Activated naive CD4-positive, alpha-beta T cell treated with anti-CD3 and anti-CD28 coated beads, Interleukin-2, amount 10 ng/mL, durations not matched to agents 7 days and 5 days (primary cell): ENCODE measurements at regions not wholly inside any gene's neighbourhood (a gene's known extent, or its start where the extent isn't known, plus 50 kb on each side); places are given as distances from the start of the nearest gene placed in this dataset.

Experiments used
- CTCF ChIA-PET: fragments of 350-600 bp; sonication (Branson Sonifier 250); formaldehyde crosslinking; loops from one replicate; lab custom pipeline; 2021; ENCODE audit warnings: antibody characterized with exemption; lab: Charles Lee
- DNase-seq: peaks from one replicate; pipeline ENCODE4 v3.0.0-alpha.2; 2020
- H3K27ac Mint-ChIP-seq: one replicate; pipeline ENCODE4 v1.8.0; 2021; ENCODE audit warnings: mild to moderate bottlenecking, moderate library complexity, mixed read lengths
- H3K27me3 Mint-ChIP-seq: one replicate; pipeline ENCODE4 v1.8.0; 2021; ENCODE audit warnings: mild to moderate bottlenecking, mixed read lengths
- H3K36me3 Mint-ChIP-seq: one replicate; pipeline ENCODE4 v1.8.0; 2021; ENCODE audit warnings: mixed read lengths
- H3K4me1 Mint-ChIP-seq: one replicate; pipeline ENCODE4 v1.8.0; 2021; ENCODE audit warnings: mixed read lengths
- H3K4me3 Mint-ChIP-seq: one replicate; pipeline ENCODE4 v1.8.0; 2021; ENCODE audit warnings: mild to moderate bottlenecking, moderate library complexity, mixed read lengths
- H3K9me3 Mint-ChIP-seq: one replicate; pipeline ENCODE4 v1.8.0; 2021; ENCODE audit warnings: mixed read lengths

DNA sequence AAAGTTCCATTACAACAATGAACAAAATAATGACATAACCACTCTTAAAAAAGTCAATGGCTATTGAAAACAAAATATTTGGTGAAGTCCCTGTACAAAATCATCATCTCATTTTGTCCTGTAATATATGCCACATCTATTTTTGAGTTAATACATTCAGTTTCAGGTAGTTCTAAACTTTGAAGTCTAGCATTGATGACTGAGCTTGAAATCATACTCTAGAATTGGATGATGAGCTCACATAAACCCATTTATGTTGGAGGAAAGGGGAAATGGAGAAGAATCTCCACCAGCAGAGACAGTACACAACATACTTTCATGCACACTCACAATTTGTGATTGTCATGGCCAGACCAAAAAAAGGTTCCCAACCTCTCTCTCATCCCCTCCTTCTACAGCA is 371.1 kb upstream of the NR3C2 start:
- H3K27me3 Mint-ChIP-seq: no peaks in the 10 kb centered on the region
- CTCF ChIA-PET: no interaction called here
- no peak for DNase-seq
- no peaks in the 10 kb centered on the region for H3K4me1 Mint-ChIP-seq
- peaks cover 3% of the 10 kb centered on the region for H3K9me3 Mint-ChIP-seq
- H3K4me3 Mint-ChIP-seq: no peak overlapping the region
- no peak overlapping the region for H3K27ac Mint-ChIP-seq
- H3K36me3 Mint-ChIP-seq: no peaks in the 10 kb centered on the region

DNA sequence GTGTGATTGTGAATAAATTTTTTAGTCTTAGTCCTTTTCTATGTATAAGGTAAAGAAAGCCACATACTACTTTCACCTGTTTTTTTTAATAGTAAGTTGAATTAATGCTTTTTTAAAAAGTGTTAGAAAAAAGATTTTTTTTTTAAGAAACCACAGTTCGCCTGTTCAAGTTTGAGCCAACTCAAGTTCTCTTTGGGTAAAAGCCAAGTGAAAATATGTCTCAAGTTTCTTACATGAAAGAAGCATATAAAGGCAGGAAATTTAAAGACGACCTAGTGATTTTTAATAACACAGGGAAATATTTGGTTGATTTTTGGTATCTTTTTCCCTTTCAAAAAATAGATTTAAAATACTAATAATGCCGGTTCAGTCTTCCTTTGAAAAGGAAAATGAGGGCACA is 369.9 kb upstream of the NR3C2 start:
- H3K27ac Mint-ChIP-seq: no peak overlapping the region
- H3K4me1 Mint-ChIP-seq: no peaks in the 10 kb centered on the region
- H3K36me3 Mint-ChIP-seq: no peaks in the 10 kb centered on the region
- H3K9me3 Mint-ChIP-seq: peaks cover 3% of the 10 kb centered on the region
- H3K27me3 Mint-ChIP-seq: no peaks in the 10 kb centered on the region
- no peak overlapping the region for H3K4me3 Mint-ChIP-seq
- CTCF ChIA-PET: no interaction called here
- DNase-seq: no peak

DNA sequence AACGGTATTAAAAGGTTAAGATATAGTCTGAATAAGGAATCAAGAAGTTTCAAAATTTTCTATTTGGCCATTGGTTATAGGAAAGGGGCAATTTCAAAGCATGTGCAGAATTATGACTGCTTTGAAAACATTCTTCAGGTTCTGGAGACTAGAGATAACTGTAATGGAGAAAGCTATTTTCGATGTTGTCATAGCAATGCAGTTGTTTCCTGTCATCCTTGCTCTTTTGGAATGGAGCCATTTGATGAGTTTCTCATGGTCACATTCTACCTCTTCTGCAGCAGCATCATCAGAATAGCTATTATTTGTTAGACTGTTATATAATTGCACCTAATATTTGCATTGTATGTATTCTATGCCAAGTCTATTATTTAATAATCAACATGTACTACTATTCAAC is 368.2 kb upstream of the NR3C2 start:
- Mint-ChIP-seq H3K4me1 (no peaks in the 10 kb centered on the region), H3K9me3 (peaks cover 2% of the 10 kb centered on the region), H3K27ac (no peak overlapping the region), H3K27me3 (no peaks in the 10 kb centered on the region), H3K4me3 (no peak overlapping the region), H3K36me3 (no peaks in the 10 kb centered on the region)
- CTCF ChIA-PET: no interaction called here
- DNase-seq: no peak

DNA sequence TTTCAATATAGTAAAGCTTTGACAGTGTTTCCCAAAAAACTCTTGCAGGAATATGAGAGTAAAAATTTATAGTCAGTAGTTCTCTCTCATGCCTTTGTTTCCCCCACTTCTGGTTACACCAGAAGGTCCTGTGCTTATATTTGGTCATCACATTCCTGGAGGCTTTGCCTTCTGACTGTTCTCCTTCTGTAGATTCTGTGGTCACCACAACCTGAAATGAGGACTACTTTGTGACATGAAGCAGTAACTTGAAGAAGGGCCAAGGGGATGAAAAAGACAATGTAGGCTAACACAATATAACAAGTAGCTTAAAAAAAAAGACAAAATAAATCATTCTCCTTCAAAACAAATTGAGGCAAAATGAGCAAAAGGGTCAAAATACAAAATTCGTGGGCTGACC is 366.2 kb upstream of the NR3C2 start:
- no peak for DNase-seq
- peaks cover 2% of the 10 kb centered on the region for H3K9me3 Mint-ChIP-seq
- no peak overlapping the region for H3K4me3 Mint-ChIP-seq
- no peaks in the 10 kb centered on the region for H3K4me1 Mint-ChIP-seq
- H3K27me3 Mint-ChIP-seq: no peaks in the 10 kb centered on the region
- no peak overlapping the region for H3K27ac Mint-ChIP-seq
- CTCF ChIA-PET: no interaction called here
- no peaks in the 10 kb centered on the region for H3K36me3 Mint-ChIP-seq

DNA sequence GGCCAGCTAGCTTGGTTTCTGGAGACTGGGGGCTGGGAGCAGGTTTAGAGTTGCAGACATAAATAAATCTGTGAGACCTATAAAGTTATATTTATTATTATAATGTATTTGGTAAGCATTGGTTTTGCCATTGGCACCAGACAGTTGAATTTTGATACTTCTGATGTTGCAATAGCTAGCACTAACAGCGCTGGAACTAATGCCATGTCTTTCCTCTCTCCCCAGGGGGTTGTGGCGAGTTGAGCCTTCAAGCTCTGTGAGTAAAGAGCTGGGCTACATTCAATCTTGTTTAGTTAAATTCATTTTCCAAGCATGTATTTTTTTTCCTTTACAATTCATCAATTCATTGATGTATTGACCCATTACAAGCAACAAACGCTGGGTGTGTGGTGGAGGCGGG is 358.7 kb upstream of the NR3C2 start:
- no peak for DNase-seq
- Mint-ChIP-seq H3K9me3 (no peaks in the 10 kb centered on the region), H3K27ac (no peak overlapping the region), H3K4me3 (no peak overlapping the region), H3K27me3 (no peaks in the 10 kb centered on the region), H3K36me3 (no peaks in the 10 kb centered on the region), H3K4me1 (no peaks in the 10 kb centered on the region)
- CTCF ChIA-PET: no interaction called here

DNA sequence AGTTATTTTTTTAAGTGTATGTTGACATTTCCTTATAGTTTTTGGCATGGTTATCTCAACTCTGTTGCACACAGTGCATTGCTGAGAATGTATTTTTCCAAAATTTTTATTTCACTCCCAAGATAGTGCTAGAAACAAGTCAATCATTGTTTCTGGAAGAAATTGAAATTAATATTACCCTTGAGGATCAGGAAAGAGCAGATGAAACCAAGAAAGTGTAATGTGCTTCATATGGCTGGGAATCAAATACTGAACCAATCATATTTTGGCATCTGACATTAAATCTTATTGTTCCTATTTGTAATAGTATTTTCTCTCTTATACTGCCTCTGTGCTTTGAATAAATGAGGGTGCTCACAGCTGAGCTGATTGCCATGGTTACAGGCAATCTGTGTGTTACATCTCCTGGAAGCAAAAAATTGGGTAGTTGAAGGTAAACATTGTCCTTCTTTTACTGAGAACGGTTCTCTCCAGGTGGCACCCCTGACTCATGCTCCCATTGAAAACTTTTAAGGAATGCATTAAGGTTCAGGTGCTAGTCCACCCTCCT is 358.2 kb upstream of the NR3C2 start:
- CTCF ChIA-PET: no interaction called here
- no peak for DNase-seq
- Mint-ChIP-seq H3K4me3 (no peak overlapping the region), H3K9me3 (no peaks in the 10 kb centered on the region), H3K36me3 (no peaks in the 10 kb centered on the region), H3K4me1 (no peaks in the 10 kb centered on the region), H3K27ac (no peak overlapping the region), H3K27me3 (no peaks in the 10 kb centered on the region)

DNA sequence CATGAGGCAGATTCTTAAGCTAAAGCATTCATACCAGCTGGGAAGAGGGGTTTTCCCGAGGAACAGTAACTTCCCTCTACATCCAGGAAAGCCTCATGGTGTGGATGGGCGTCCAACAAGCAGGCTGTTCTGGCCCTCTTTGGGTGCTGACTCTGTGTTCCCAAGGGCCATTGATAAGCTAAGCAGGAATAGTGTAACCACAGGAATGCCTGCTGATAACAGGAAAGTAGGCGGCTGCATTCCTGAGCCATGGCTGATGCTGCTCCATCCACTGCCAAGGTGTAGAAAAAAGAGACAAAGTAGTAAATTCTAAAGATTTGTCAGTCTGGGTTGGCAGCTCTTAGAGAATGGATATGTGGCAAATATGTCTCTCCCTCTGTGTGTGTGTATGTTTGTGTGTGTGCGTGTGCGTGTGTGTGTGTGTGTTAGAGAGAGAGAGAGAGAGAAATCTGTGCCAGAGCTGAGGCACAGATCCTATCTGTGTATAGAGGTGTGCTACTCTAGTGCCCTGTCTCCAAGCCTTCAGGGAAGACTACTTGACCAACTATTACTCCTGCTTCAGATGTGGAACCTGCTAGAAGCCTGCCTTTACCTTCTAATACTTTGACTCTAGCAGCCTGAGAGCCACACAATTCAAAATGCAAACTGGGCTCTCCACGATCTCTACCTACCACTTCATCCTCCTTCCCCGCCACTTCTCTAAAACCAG is 353.1 kb upstream of the NR3C2 start:
- no peaks in the 10 kb centered on the region for H3K36me3 Mint-ChIP-seq
- H3K9me3 Mint-ChIP-seq: no peaks in the 10 kb centered on the region
- no peaks in the 10 kb centered on the region for H3K27me3 Mint-ChIP-seq
- CTCF ChIA-PET: no interaction called here
- H3K27ac Mint-ChIP-seq: peak overlapping the region; percentile 24
- DNase-seq: no peak
- H3K4me1 Mint-ChIP-seq: no peaks in the 10 kb centered on the region
- no peak overlapping the region for H3K4me3 Mint-ChIP-seq

DNA sequence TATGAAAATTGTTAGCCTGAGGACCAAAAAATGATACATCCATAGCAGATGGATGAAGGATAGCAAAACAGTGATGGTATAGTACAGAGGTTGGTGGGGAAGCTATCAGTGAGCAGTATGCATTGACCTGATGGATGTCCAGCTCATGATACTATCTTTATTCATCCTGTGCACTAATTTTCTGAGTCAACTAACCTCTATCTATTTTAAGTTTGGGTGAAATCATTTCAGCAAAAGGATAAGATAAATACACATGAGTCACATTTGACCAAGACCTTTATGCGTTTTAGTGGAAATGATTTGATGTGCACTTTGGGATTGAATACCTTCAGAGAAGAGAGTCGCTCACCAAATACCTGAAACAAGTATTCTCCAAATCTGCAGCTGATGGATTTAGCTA is 351.0 kb upstream of the NR3C2 start:
- Mint-ChIP-seq H3K9me3 (no peaks in the 10 kb centered on the region), H3K27me3 (no peaks in the 10 kb centered on the region), H3K36me3 (no peaks in the 10 kb centered on the region), H3K4me3 (no peak overlapping the region), H3K27ac (no peak overlapping the region), H3K4me1 (no peaks in the 10 kb centered on the region)
- DNase-seq: no peak
- CTCF ChIA-PET: interaction anchor here (1.3 kb wide), 1 partner anchor 205 kb away, joined by 3 read pairs; no protein-coding TSS in a partner anchor

DNA sequence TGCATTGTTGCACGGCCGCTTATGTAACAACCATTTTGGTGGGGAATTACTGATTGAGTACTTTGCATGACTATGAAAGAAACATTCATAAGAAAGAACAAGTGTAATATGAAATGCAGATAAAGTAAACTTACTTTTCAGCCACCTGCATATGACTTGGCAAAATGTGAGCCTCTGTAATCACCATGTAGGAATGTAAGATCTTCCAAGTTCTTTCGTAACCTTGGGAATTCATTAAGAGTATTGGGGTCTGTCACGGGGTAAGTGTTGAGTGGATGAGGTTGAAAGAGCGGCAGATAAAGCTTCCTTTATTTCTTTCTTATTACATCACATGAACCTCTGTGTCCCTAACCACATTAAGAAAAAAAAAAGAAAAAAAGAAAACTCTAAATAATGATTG is 348.5 kb upstream of the NR3C2 start:
- no peak overlapping the region for H3K27ac Mint-ChIP-seq
- no peak overlapping the region for H3K4me3 Mint-ChIP-seq
- H3K9me3 Mint-ChIP-seq: no peaks in the 10 kb centered on the region
- H3K27me3 Mint-ChIP-seq: no peaks in the 10 kb centered on the region
- H3K4me1 Mint-ChIP-seq: no peaks in the 10 kb centered on the region
- H3K36me3 Mint-ChIP-seq: no peaks in the 10 kb centered on the region
- DNase-seq: no peak
- CTCF ChIA-PET: no interaction called here

DNA sequence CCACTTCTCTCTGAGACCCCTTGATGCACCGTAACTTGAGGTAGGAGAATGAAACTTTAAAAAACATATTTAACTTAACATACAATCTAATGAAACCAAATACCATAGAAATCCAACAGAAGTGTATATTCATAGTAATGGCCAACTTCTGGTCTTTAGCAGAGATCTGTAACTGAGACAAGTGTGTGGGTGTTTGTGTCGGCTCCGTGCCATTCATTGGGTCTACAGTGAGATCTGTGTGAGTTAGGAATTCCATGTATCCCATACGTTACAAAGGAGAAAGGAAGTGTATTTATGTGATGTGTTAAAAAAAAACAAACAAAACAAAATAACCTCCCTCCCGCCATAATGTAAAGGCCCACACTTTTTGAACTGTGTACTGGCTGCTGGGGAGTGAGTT is 348.0 kb upstream of the NR3C2 start:
- H3K9me3 Mint-ChIP-seq: no peaks in the 10 kb centered on the region
- no peak for DNase-seq
- CTCF ChIA-PET: no interaction called here
- no peak overlapping the region for H3K27ac Mint-ChIP-seq
- H3K4me3 Mint-ChIP-seq: no peak overlapping the region
- H3K27me3 Mint-ChIP-seq: no peaks in the 10 kb centered on the region
- H3K36me3 Mint-ChIP-seq: no peaks in the 10 kb centered on the region
- no peaks in the 10 kb centered on the region for H3K4me1 Mint-ChIP-seq

DNA sequence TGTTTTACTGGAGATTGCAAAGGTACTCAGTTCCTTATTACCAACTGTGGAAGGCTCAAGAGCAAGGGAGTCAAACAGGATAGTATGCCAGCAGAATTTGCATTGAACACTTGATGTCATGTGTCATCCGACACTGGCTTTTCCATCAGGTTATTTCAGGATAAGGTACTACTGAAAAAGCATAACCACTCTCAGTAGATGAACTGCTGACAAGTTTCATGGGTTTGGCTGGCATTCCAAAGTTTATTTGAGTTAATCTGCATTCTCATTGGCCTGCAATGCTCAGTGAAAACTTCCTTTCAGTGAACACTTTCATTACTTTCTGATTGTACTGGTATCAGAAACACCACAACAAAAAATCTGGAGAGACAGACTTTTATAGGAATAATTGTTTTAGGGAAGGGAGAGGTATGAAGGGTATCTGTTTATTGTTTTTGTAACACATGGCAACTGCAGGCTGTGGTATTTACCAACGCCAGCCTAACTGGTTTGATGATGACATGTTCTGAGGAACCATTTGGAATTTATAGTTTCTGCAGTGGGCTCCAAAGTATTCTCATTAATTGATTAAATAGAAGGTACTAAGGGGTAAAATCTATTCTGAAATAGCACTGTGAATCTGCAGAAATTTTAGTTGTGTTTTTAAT is 345.7 kb upstream of the NR3C2 start:
- DNase-seq: no peak

DNA sequence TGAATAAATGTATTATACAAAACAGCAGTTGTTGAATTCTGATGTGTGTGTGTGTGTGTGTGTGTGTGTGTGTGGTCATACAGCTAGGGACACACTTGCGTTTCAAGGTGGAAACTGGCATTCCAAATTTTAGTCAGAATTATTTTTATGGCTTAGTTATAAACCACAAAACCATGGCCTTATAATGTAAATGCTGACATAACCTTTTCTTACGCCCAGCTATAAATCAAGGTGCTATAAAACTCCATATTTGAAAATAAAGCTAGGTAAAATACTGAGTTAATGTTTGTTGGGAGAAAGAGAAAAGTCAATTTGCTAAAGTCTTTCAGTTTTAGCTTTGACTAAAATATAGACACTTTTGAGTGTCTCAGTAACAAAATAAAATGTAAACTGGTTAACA is 345.1 kb upstream of the NR3C2 start:
- no peak for DNase-seq
- no peak overlapping the region for H3K27ac Mint-ChIP-seq
- H3K4me3 Mint-ChIP-seq: no peak overlapping the region
- H3K27me3 Mint-ChIP-seq: no peaks in the 10 kb centered on the region
- CTCF ChIA-PET: interaction anchor here (0.6 kb wide), 1 partner anchor 27 kb away, joined by 3 read pairs; no protein-coding TSS in a partner anchor
- H3K9me3 Mint-ChIP-seq: no peaks in the 10 kb centered on the region
- H3K36me3 Mint-ChIP-seq: no peaks in the 10 kb centered on the region
- H3K4me1 Mint-ChIP-seq: no peaks in the 10 kb centered on the region

More for the DNA sequence above, 345.7 kb upstream of the NR3C2 start:
- Mint-ChIP-seq H3K9me3 (no peaks in the 10 kb centered on the region), H3K4me1 (no peaks in the 10 kb centered on the region), H3K27me3 (no peaks in the 10 kb centered on the region), H3K4me3 (no peak overlapping the region), H3K36me3 (no peaks in the 10 kb centered on the region), H3K27ac (no peak overlapping the region)
- CTCF ChIA-PET: no interaction called here

DNA sequence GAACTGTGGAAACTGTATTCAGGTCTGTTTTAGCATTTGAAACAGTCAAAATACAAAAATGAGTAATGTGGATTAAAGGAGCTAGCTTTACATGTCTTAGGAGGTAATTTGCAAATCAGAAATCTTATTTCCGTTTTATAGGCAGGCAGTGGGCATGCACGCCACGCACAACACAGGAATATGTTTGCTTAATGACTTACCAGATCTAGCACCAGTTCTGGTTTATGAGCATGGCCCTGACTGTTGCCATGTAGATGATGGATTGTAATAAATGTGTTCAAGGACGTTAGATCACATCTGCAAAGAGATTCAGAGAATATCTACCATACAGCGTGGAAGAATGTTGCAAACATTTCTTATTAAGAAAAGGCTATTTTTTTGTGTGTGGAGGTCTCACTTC is 344.5 kb upstream of the NR3C2 start:
- Mint-ChIP-seq H3K27ac (no peak overlapping the region), H3K4me3 (no peak overlapping the region), H3K36me3 (no peaks in the 10 kb centered on the region), H3K27me3 (no peaks in the 10 kb centered on the region), H3K4me1 (no peaks in the 10 kb centered on the region), H3K9me3 (no peaks in the 10 kb centered on the region)
- CTCF ChIA-PET: interaction anchor here (0.6 kb wide), 1 partner anchor 26 kb away, joined by 3 read pairs; no protein-coding TSS in a partner anchor
- no peak for DNase-seq

DNA sequence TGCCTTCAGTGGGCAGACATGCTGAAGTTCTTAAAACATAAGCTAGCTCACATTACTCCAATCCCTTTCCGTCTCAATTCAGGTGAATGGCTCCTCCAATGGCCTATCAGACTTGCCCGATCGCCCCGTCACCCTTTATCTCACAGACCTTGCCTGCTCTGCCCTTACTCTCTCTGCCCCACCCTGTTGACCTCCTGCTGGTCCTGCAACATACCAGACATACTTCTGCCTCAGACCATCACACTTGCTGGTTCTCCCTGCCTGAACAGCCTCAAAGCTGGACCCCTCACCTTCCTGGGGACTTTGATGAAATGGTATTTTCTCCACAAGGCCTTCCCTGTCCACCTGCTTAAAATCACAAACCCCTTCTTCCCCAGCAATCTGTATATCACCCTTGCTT is 340.1 kb upstream of the NR3C2 start:
- CTCF ChIA-PET: no interaction called here
- Mint-ChIP-seq H3K4me1 (no peaks in the 10 kb centered on the region), H3K27me3 (no peaks in the 10 kb centered on the region), H3K27ac (no peak overlapping the region), H3K36me3 (no peaks in the 10 kb centered on the region), H3K9me3 (no peaks in the 10 kb centered on the region), H3K4me3 (no peak overlapping the region)
- DNase-seq: no peak

DNA sequence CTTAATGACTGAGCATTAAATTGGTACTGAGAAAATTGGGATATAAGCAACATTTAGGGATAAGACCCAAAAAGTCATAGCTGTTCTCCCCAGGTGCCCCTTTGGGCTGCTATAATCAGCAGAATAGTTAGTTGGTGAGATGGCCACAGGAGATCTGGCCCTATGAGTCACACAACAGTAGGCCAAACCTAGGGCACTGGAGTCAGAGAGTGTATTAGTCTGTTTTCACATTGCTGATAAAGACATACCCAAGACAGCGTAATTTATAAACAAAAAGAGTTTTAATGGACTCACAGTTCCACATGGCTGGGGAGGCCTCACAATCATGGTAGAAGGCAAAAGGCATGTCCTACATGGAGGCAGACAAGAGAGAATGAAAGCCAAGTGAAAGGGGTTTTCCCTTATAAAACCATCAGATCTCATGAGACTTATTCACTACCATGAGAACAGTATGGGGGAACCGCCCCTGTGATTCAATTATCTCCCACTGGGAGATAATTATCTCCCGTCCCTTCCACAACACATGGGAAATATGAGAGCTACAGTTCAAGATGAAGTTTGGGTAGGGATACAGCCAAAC is 338.3 kb upstream of the NR3C2 start:
- Mint-ChIP-seq H3K27me3 (no peaks in the 10 kb centered on the region), H3K9me3 (no peaks in the 10 kb centered on the region), H3K4me1 (no peaks in the 10 kb centered on the region), H3K4me3 (no peak overlapping the region), H3K27ac (no peak overlapping the region), H3K36me3 (no peaks in the 10 kb centered on the region)
- CTCF ChIA-PET: no interaction called here
- no peak for DNase-seq
